Panc1 (cell line): ENCODE measurements at regions not wholly inside any gene's neighbourhood (a gene's known extent, or its start where the extent isn't known, plus 50 kb on each side); places are given as distances from the start of the nearest gene placed in this dataset.

Experiments
- ATAC-seq: fragments of 200-7000 bp; cut with Tn5 transposase; 2 replicates; pipeline ENCODE4 v1.9.1; 2020; ENCODE audit warnings: mild to moderate bottlenecking, moderate library complexity
- BruUV-seq: library from RNA; stranded (reverse); fragments of 400-500 nt; replicated peaks from 2 replicates; lab custom pipeline; 2021; lab: Mats Ljungman, UMichigan
- CTCF ChIA-PET: fragments of 300-600 bp; sonication (Branson Sonifier 250); formaldehyde crosslinking; loops from one replicate; lab custom pipeline; 2022; ENCODE audit warnings: antibody characterized with exemption; lab: Charles Lee
- POLR2A ChIA-PET: fragments of 300-600 bp; sonication (Branson Sonifier 250); formaldehyde crosslinking; loops from one replicate; lab custom pipeline; 2022; ENCODE audit warnings: antibody characterized with exemption; lab: Charles Lee
- DNase-seq: peaks from one replicate; pipeline ENCODE4 v3.0.0-alpha.2; 2010; ENCODE audit warnings: low read depth, low spot score
- H3K27ac ChIP-seq: 2 replicates; pipeline ENCODE4 v1.5.1; 2011; ENCODE audit warnings: mild to moderate bottlenecking, low read length, inconsistent platforms
- H3K27me3 ChIP-seq: fragments of 200-500 bp; sonication (Bioruptor generic); 2 replicates; pipeline ENCODE4 v1.6.0; 2014; ENCODE audit warnings: low read length, inconsistent platforms; ENCODE audit not compliant: control insufficient read depth, insufficient read depth
- H3K36me3 ChIP-seq: fragments of 200-500 bp; sonication (Bioruptor generic); 2 replicates; pipeline ENCODE4 v1.5.1; 2014; ENCODE audit warnings: inconsistent platforms, mild to moderate bottlenecking, low read length, moderate library complexity; ENCODE audit not compliant: control insufficient read depth, insufficient read depth
- H3K4me1 ChIP-seq: 2 replicates; pipeline ENCODE4 v1.5.1; 2011; ENCODE audit warnings: inconsistent platforms, mild to moderate bottlenecking, low read length, moderate library complexity; ENCODE audit not compliant: control insufficient read depth, insufficient read depth
- H3K4me3 ChIP-seq, 2 experiments: 2 replicates each; pipeline ENCODE4 v1.5.1; 2011 to 2012; ENCODE audit warnings: low read depth in 2 of 2, low read length in 2 of 2, mild to moderate bottlenecking in 2 of 2, inconsistent platforms in 1 of 2, moderate library complexity in 1 of 2
- H3K9me3 ChIP-seq: fragments of 200-500 bp; sonication (Bioruptor generic); 2 replicates; pipeline ENCODE4 v1.5.1; 2014; ENCODE audit warnings: low read depth, mild to moderate bottlenecking, inconsistent platforms, low read length, moderate library complexity; ENCODE audit not compliant: control insufficient read depth, insufficient read depth
- POLR2AphosphoS5 ChIP-seq: IDR thresholded peaks from 2 replicates; pipeline ENCODE4 v1.6.1; 2012; ENCODE audit warnings: mild to moderate bottlenecking, low read depth, low read length, moderate library complexity
- REST ChIP-seq, 2 experiments: IDR thresholded peaks; 2 replicates each; pipeline ENCODE4 v1.6.1; 2011 to 2012; ENCODE audit warnings: low read depth in 2 of 2, control low read depth in 1 of 2, low read length in 1 of 2, mild to moderate bottlenecking in 1 of 2, moderate library complexity in 1 of 2; ENCODE audit not compliant: insufficient read depth in 1 of 2
- SIN3A ChIP-seq: IDR thresholded peaks from 2 replicates; pipeline ENCODE4 v1.6.1; 2012; ENCODE audit warnings: low read depth, mild to moderate bottlenecking, low read length, moderate library complexity, borderline replicate concordance; ENCODE audit not compliant: insufficient read depth
- TCF7L2 ChIP-seq: IDR thresholded peaks from 2 replicates; pipeline ENCODE4 v1.6.1; 2011; ENCODE audit warnings: mild to moderate bottlenecking, low read depth, low read length, inconsistent platforms
- in situ Hi-C: cut with HindIII; loops from 2 replicates; pipeline ENCODE4 v1.10.0; 2016; ENCODE audit warnings: low sequenced_read_pairs, low pct_unique_long_range_greater_than_20kb
- intact Hi-C: fragments of 100-400 bp; cut with micrococcal nuclease; formaldehyde crosslinking; loops from one replicate; pipeline ENCODE4 v1.10.0; 2022; ENCODE audit not compliant: unreplicated experiment
- TF ChIP-seq, protein P1 (sequence below): fragments of 450-650 bp; IDR thresholded peaks from 2 replicates; pipeline ENCODE4 v1.5.1; 2017; ENCODE audit warnings: mild to moderate bottlenecking

GRCh38 chr4:89447543-89447942 is 139.9 kb upstream of the GPRIN3 start:
- BruUV-seq = no TSS peak
- no peaks in the 10 kb centered on the region for H3K27me3 ChIP-seq

DNA sequence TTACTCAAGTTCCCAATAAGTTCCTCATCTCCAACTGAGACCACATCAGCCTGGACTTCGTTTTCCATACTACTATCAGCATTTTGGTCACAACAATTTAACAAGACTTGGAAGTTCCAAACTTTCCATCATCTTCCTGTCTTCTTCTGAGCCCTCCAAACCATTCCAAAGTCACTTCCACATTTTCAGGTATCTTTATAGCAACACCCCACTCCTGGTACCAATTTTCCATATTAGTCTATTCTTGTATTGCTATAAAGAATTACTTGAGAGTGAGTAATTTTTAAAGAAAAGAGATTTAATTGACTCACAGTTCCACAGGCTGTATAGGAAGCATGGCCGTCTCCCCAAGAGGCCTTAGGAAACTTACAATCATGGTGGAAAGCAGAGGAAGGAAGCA is 138.6 kb upstream of the GPRIN3 start:
- ATAC-seq (no peak), DNase-seq (no peak)
- Histone ChIP-seq H3K4me1 (no peaks in the 10 kb centered on the region), H3K27ac (no peak overlapping the region), H3K9me3 (no peaks in the 10 kb centered on the region), H3K27me3 (no peaks in the 10 kb centered on the region), H3K4me3 (no peak overlapping the region), H3K36me3 (no peaks in the 10 kb centered on the region)
- POLR2A ChIA-PET = no interaction called here
- TF ChIP-seq REST (IDR thresholded peaks at IDR 0.05; ENCODE audit: insufficient read depth in 1 of 2, low read depth in 2 of 2, low read length in 1 of 2) = no peak
- no peak for TF ChIP-seq POLR2AphosphoS5
- TF ChIP-seq TCF7L2 = no peak
- TF ChIP-seq SIN3A = no peak
- TF ChIP-seq, protein P1, sequence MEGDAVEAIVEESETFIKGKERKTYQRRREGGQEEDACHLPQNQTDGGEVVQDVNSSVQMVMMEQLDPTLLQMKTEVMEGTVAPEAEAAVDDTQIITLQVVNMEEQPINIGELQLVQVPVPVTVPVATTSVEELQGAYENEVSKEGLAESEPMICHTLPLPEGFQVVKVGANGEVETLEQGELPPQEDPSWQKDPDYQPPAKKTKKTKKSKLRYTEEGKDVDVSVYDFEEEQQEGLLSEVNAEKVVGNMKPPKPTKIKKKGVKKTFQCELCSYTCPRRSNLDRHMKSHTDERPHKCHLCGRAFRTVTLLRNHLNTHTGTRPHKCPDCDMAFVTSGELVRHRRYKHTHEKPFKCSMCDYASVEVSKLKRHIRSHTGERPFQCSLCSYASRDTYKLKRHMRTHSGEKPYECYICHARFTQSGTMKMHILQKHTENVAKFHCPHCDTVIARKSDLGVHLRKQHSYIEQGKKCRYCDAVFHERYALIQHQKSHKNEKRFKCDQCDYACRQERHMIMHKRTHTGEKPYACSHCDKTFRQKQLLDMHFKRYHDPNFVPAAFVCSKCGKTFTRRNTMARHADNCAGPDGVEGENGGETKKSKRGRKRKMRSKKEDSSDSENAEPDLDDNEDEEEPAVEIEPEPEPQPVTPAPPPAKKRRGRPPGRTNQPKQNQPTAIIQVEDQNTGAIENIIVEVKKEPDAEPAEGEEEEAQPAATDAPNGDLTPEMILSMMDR = no peak
- no TSS peak for BruUV-seq
- in situ Hi-C loops (no loop called here), intact Hi-C loops (no loop called here)
- CTCF ChIA-PET = no interaction called here

More at GRCh38 chr4:89447543-89447942, 139.9 kb upstream of the GPRIN3 start:
- Histone ChIP-seq H3K27ac (no peak overlapping the region), H3K9me3 (no peaks in the 10 kb centered on the region), H3K4me3 (no peak overlapping the region), H3K4me1 (no peaks in the 10 kb centered on the region), H3K36me3 (no peaks in the 10 kb centered on the region)
- TF ChIP-seq POLR2AphosphoS5 (no peak), REST (IDR thresholded peaks at IDR 0.05; ENCODE audit: insufficient read depth in 1 of 2, low read depth in 2 of 2, low read length in 1 of 2) (no peak), SIN3A (no peak)
- intact Hi-C loops (no loop called here), in situ Hi-C loops (no loop called here)
- POLR2A ChIA-PET = no interaction called here
- CTCF ChIA-PET = no interaction called here
- DNase-seq = no peak
- ATAC-seq = no peak
